ENCODE measurements at regions not wholly inside any gene's neighbourhood (a gene's known extent, or its start where the extent isn't known, plus 50 kb on each side); places are given as distances from the start of the nearest gene placed in this dataset.
"Not testable (repeated sequence)": the region's sequence is repeated elsewhere in the genome, so short reads cannot be mapped to it uniquely, and the experiment has no call there.

DNA sequence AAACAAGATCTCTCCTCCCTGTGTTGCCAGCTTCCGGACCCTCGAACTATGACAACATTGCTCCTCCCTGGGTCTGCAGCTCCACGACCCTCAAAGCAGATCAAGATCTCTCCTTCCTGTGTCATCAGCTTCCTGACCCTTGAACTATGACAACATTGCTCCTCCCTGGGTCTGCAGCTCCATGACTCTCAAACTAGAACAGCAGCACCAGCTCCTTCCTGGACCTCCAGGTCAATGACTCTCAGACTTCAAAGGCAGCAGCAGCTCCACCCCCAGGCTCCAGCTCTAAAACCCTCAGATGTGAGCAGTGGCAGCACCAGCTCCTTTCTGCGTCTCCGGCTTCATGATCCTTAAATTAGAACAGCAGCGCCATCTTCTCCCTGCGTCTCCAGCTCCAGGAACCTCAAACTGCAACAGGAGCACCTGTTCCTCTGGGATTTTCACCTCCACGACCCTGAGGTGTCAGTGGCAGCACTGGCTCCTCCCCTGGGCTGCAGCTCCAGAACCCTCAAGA is 341.0 kb upstream of the SULF2 start:
- H3K36me3 ChIP-seq: no peaks in the 10 kb centered on the region
- intact Hi-C loops (cut with DNase I; ENCODE audit: low total_unique reads): no loop called here
- no peaks in the 10 kb centered on the region for H3K9me3 ChIP-seq
- DNase-seq: no peak
- H3K4me1 ChIP-seq: peaks cover 0 to 31% (median 15%) of the 10 kb centered on the region in 4 donors
- no peaks in the 10 kb centered on the region for H3K27me3 ChIP-seq
- TF ChIP-seq, protein P1, sequence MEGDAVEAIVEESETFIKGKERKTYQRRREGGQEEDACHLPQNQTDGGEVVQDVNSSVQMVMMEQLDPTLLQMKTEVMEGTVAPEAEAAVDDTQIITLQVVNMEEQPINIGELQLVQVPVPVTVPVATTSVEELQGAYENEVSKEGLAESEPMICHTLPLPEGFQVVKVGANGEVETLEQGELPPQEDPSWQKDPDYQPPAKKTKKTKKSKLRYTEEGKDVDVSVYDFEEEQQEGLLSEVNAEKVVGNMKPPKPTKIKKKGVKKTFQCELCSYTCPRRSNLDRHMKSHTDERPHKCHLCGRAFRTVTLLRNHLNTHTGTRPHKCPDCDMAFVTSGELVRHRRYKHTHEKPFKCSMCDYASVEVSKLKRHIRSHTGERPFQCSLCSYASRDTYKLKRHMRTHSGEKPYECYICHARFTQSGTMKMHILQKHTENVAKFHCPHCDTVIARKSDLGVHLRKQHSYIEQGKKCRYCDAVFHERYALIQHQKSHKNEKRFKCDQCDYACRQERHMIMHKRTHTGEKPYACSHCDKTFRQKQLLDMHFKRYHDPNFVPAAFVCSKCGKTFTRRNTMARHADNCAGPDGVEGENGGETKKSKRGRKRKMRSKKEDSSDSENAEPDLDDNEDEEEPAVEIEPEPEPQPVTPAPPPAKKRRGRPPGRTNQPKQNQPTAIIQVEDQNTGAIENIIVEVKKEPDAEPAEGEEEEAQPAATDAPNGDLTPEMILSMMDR (IDR thresholded peaks at IDR 0.05): no peak
- no peak overlapping the region for H3K27ac ChIP-seq
- H3K4me3 ChIP-seq: no peak overlapping the region

DNA sequence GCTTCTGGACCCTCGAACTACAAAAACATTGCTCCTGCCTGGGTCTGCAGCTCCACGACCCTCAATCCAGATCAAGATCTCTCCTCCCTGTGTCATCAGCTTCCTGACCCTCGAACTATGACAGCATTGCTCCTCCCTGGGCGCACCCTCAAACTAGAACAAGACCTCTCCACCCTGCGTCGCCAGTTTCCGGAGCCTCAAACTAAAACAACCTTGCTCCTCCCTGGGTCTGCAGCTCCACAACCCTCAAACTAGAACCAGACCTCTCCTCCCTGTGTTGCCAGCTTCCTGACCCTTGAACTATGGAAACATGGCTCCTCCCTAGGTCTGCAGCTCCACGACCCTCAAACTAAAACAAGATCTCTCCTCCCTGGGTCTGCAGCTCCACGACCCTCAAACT is 339.7 kb upstream of the SULF2 start:
- TF ChIP-seq, protein P1 (IDR thresholded peaks at IDR 0.05): no peak
- intact Hi-C loops (cut with DNase I; ENCODE audit: low total_unique reads): no loop called here
- no peak for DNase-seq
- Histone ChIP-seq H3K27me3 (no peaks in the 10 kb centered on the region), H3K4me3 (no peak overlapping the region), H3K36me3 (no peaks in the 10 kb centered on the region), H3K9me3 (no peaks in the 10 kb centered on the region), H3K4me1 (peaks cover 0 to 30% (median 14%) of the 10 kb centered on the region in 4 donors), H3K27ac (no peak overlapping the region)

DNA sequence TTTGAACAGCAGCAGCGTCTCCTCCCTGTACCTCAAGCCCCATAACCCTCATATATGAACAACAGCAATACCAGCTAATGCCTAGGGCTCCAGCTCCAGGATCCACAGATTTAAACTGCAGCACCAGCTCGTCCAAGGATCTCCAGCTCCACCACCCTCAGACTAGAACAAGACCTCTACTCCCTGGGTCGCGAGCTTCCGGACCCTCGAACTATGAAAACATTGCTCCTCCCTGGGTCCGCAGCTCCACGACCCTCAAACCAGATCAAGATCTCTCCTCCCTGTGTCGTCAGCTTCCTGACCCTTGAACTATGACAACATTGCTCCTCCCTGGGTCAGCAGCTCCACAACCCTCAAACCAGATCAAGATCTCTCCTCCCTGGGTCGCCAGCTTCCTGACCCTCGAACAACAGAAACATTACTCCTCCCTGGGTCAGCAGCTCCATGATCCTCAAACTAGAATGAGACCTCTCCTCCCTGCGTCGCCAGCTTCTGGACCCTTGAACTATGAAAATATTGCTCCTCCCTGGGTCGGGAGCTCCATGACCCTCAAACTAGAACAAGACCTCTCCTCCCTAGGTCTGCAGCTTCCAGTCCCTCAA is 339.0 kb upstream of the SULF2 start:
- H3K4me3 ChIP-seq: no peak overlapping the region
- no peaks in the 10 kb centered on the region for H3K36me3 ChIP-seq
- intact Hi-C loops (cut with DNase I; ENCODE audit: low total_unique reads): no loop called here
- no peak overlapping the region for H3K27ac ChIP-seq
- H3K27me3 ChIP-seq: no peaks in the 10 kb centered on the region
- no peaks in the 10 kb centered on the region for H3K9me3 ChIP-seq
- DNase-seq: no peak
- peaks cover 0 to 23% (median 11%) of the 10 kb centered on the region in 4 donors for H3K4me1 ChIP-seq
- TF ChIP-seq, protein P1 (IDR thresholded peaks at IDR 0.05): no peak

DNA sequence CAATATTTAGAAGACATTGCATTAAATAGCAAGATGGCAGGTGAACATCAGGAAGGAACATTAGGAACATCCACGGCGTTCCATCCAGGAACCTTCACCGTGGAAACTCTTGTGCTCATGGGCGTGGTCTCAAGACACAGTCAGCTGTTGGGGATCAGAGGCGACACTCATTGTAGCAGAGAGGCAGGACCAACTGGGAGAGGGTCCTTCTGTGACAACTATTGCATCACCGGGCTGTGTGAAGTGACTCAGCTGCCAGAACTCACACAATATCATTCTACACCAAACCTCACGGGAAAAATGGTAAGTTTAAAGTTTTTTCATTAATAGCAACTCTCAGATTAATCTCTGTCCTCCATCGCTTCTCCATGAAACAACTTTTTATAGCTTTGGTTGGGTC is 334.8 kb upstream of the SULF2 start:
- Histone ChIP-seq H3K36me3 (no peaks in the 10 kb centered on the region), H3K27ac (no peak overlapping the region), H3K9me3 (no peaks in the 10 kb centered on the region), H3K4me3 (no peak overlapping the region), H3K4me1 (no peaks in the 10 kb centered on the region), H3K27me3 (peaks cover 0 to 2% of the 10 kb centered on the region in 2 donors)
- intact Hi-C loops (cut with DNase I; ENCODE audit: low total_unique reads): no loop called here
- TF ChIP-seq, protein P1 (IDR thresholded peaks at IDR 0.05): no peak
- no peak for DNase-seq

DNA sequence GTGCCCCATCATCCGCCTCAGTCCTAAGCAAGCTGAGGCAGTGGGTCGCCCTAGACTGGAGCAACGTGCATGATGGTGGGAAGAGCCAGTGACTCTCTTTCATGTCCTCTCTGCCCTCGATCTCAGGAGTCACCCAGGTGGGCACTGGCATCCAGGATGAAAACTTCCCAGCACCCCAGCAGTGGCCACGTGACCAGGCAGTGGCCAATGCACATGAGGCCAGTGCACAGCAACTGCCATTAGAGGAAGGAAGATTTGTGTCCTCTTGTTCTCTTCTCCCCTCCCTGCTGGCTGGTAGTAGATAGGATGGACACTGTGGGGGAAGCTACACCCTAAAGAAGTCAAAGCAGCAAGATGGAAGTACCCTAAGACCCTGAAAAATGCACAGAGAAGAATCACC is 334.1 kb upstream of the SULF2 start:
- H3K27me3 ChIP-seq; H3K27ac ChIP-seq; H3K36me3 ChIP-seq; H3K4me1 ChIP-seq; DNase-seq; H3K9me3 ChIP-seq; H3K4me3 ChIP-seq; intact Hi-C loops (cut with DNase I; ENCODE audit: low total_unique reads): not testable (repeated sequence)

DNA sequence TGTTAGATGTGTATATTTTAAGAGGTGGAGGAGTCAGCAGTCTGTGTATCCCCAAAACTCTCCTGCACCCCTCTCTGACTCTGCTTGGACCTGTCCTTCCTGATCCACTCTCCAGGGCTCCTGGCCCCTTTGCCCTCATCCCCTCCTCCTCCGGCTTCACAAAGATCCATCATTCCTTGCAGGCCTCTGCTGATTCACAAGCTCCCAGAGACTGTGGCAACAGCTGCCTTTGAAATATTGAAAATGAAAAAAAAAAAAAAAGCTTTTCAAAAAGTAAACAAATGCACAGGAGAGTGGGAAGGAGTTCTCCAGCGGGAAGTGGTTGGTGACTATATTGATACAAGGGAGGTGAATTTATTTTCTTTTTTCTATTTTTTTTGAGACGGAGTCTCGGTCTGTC is 330.2 kb upstream of the SULF2 start:
- Histone ChIP-seq H3K4me3 (no peak overlapping the region), H3K27ac (no peak overlapping the region), H3K9me3 (no peaks in the 10 kb centered on the region), H3K36me3 (no peaks in the 10 kb centered on the region), H3K27me3 (peaks cover 0 to 2% of the 10 kb centered on the region in 2 donors), H3K4me1 (no peaks in the 10 kb centered on the region)
- no peak for DNase-seq
- TF ChIP-seq, protein P1 (IDR thresholded peaks at IDR 0.05): no peak
- intact Hi-C loops (cut with DNase I; ENCODE audit: low total_unique reads): no loop called here
